NCI-H1694 treated with DMSO at 0.1 percent for 48 hours (cell line): ENCODE measurements at regions not wholly inside any gene's neighbourhood (a gene's known extent, or its start where the extent isn't known, plus 50 kb on each side); places are given as distances from the start of the nearest gene placed in this dataset.
A peak's percentile ranks its signal among the peaks of the same experiment; 100 is the strongest.

Experiments used
- DNase-seq: peaks from one replicate; lab custom pipeline; 2025; lab: John Stamatoyannopoulos, UW

- peak; percentile 79 for DNase-seq
Measured at GRCh38 chr2:234335661-234336228, 161.1 kb downstream of the ARL4C start.

DNA sequence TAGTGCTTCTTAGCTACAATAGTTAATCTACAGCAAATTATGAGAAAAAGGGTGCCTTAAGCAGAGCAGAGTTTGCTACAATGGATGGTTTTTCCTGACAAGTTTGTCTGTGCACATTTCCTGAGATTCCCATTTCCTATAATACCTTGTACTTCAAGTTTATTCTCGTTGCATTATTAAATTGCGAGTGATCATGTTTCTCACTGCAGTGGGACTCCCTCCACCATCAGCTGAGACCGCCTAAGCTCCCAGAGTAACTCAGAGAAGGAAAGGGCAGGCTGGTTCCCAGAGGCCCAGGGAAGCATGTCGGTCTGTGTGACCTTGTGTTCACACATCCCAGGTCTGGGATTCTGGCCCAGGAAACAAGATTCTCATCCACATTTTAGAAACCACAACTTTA is 162.1 kb downstream of the ARL4C start:
- DNase-seq: no peak

GRCh38 chr2:234334151-234334550 is 162.7 kb downstream of the ARL4C start:
- DNase-seq: no peak

DNA sequence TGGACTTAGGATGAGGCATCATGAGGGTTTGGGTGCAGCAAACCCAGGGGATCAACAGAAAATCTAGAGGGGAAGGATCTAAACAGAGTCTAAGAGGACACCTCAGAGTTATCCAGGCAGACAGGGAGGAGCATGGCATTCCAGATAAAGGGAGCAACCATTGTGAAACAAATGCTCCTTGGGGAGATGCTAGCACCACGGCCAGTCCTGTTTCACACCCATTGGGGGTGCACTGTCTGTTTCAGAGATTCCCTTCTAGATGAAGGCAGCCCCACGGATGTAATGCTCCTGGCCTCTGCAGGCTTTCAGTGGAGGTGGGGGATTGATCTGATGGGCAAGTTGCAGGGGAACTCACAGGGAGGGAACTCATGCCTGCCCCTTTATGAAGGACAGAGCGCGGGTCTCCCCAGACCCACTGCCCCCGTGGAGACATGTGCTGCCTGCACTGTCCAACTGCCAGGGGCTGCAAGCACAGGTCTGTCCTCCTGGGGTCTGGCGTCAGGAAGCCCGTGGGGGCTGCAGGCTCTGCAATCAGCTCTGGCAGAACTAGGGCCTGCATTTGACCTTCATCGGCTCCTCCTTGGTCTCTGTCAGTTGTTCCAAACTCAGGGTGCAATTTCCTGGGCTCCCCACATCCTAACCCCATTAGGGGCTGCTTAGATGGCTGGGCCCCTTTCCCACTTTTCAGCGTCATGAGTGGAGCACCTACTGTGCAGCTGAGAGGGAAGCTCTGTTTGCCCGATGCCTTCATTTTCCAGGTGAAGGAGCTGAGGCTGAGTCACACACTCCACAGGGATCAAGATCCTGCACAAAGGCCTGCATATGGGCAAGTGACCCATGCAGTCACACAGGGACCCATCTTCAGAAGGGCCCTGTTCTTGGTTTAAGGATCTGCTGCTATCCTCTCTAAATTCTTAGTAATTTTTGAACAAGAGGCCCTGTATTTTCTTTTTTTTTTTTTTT is 163.4 kb downstream of the ARL4C start:
- no peak for DNase-seq

- no peak for DNase-seq
Measured at GRCh38 chr2:234331966-234332365, 164.9 kb downstream of the ARL4C start.

DNA sequence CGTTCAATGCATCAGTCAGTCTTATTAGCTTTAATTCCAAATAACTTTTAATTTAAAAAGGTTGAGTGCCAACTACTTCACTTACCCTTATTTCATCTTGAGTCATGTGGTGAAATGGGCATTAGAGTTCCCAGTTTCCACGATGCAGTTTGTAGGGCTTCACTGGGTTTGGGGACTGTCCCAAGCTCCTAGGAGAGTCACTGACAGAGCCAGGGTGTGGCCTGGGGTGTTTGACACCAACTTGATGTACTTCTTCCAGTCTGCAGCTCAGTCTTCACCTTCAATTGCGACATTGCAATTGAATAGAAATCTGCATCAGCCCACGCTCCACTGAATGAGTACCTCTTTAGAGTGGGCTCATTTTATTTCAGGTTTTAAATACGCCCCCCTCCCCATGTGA is 165.3 kb downstream of the ARL4C start:
- no peak for DNase-seq

GRCh38 chr2:234330902-234331301 is 166.0 kb downstream of the ARL4C start:
- DNase-seq: no peak

DNA sequence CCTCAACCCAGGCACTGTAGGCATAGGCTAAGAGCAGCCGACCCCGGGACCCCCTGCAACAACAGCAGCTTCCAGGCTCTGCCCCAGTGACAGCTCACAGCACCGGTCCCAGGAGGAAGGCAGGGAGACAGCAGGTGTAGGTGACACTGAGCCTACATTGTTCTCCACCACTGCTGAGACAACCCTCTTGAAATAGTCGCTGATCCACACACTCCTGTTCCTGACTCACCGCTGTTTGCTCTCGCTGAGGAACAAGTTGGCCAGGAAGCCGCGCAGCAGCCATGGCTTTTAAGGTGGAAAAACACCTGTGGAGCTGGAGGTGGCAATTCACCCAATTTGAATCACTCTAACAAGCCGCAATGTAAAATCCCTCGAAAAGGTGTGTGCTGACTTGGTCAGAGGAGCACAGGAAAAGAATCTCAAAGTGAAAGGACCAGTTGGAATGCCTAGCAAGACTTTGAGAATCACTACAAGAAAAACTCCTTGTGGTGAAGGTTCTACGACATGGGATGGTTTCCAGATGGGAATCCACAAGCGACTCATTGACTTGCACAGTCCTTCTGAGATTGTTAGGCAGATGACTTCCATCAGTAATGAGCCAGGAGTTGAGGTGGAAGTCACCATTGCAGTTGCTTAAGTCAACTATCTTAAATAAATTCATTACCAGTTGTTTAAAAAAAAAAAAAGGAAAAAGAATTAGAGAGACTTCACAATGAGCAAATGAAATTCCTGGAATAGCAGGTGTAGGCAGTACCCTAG is 167.5 kb downstream of the ARL4C start:
- no peak for DNase-seq

DNA sequence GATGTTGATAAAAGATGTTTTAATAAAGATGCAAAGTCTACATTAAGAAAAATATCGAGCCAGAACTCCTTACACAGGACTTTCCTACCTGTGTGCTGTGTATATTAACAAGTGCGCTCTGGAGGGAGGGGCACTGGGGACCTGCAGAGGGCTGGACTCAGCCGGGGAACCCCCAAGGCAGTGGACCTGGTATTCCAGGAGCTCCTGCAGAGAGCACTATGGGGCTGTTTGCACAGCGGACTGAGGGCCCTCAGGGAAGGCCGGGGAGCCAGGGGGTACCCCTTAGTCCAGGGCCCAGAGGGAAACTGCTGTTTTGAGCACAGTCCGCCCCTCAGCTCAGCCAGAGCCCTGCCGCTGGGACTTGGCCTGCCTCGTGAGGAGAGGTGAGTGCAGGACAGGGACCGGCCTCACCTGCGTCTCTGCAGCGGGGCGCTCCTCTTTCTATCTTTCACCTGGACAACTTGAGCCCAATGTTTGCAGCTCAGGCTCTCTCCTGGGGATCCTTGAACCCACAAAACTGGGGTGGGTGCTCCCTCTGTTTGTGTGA is 168.4 kb downstream of the ARL4C start:
- no peak for DNase-seq

- no peak for DNase-seq
Measured at GRCh38 chr2:234326694-234327093, 170.2 kb downstream of the ARL4C start.

- no peak for DNase-seq
Measured at GRCh38 chr2:234324116-234324515, 172.8 kb downstream of the ARL4C start.

GRCh38 chr2:234322766-234323465 is 174.0 kb downstream of the ARL4C start:
- DNase-seq: no peak

DNA sequence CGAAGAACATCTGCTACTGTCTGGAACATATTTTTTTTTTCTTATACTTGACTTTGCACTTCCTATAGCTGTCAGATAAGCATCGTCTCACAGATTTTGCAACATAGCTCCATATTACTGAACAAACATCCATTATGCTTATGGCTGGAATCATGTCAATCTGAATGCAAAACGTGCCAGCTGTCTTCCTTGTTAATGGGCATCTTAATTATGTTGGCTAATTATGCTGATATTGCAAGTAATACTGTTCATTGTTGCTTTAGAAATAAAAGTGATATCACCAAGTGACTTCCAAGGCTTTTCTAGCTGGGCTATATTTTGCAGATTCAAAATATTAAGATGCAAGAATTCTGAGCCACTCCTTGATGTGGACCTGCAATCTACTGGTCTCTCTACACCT is 176.8 kb downstream of the ARL4C start:
- DNase-seq: no peak

- DNase-seq: no peak
Measured at GRCh38 chr2:234318361-234318760, 178.5 kb downstream of the ARL4C start.

DNA sequence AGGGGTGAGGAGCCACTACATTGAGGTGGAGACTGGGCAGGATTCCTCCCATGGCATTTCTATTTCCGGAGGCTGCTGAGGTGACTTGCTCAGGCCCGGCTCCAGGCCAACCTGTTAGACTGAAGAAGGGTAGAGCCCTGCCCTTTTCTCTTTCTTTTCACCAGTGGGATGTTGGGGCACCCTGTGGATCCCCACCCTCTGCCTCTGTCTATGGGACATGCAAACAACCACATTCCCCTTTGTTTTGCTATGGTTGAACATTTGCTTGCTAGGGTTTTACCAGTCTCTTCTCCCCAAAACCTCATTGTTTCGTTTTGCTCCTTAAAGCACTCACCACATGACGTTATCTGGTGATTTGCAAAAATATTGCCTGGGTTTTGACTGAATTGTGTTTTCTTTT is 183.3 kb downstream of the ARL4C start:
- DNase-seq: no peak

- DNase-seq: no peak
Measured at GRCh38 chr2:234310166-234310565, 186.7 kb downstream of the ARL4C start.

GRCh38 chr2:234309431-234309830 is 187.4 kb downstream of the ARL4C start:
- no peak for DNase-seq

- no peak for DNase-seq
Measured at GRCh38 chr2:234308813-234309195, 188.1 kb downstream of the ARL4C start.

- no peak for DNase-seq
Measured at GRCh38 chr2:234308073-234308812, 188.6 kb downstream of the ARL4C start.

DNA sequence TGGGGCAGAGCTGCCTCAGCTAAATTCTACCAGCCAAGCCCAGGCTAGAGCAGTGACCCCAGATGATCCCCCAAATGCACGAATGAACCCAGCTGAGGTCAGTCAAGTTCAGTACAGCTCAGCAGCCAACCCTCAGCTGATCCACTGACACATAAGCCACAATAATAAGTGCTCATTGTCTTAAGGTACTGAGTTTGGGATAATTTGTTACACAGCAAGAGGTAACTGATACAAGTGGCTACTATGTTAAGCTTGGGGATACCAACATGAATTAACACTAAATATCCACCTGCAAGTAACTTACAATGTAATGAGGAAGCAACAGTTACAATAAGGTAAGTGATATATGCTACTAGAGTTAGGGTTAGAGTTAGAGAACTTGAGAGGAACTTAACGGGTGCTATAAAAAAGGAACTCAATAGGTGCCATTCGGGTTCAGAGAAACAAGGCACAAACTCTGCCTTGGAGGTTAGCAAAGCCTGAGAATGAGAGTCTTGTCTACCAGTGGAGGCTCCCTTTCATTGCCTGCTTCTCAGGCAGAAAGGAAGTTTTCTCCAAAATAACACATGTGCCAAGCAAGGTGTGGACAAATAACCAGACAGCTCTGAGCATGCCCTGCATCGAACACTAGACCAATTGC is 189.4 kb downstream of the ARL4C start:
- no peak for DNase-seq
